H1 (cell line): ENCODE measurements at regions not wholly inside any gene's neighbourhood (a gene's known extent, or its start where the extent isn't known, plus 50 kb on each side); places are given as distances from the start of the nearest gene placed in this dataset.

ENCODE experiments used
- CTCF ChIA-PET: fragments of 300-600 bp; sonication (Branson Sonifier 250); formaldehyde crosslinking; loops from one replicate; lab custom pipeline; 2021; ENCODE audit not compliant: partially characterized antibody; lab: Charles Lee
- POLR2A ChIA-PET: fragments of 300-600 bp; sonication (Branson Sonifier 250); formaldehyde crosslinking; loops from one replicate; lab custom pipeline; 2021; ENCODE audit warnings: inconsistent platforms; ENCODE audit not compliant: partially characterized antibody; lab: Charles Lee
- DNase-seq, 2 experiments: peaks; one replicate each; pipeline versions ENCODE4 v3.0.0 to v3.0.0-alpha.2; 2010 to 2022; ENCODE audit warnings: low spot score in 2 of 2, low read depth in 1 of 2, mixed read lengths in 1 of 2
- FAIRE-seq: peaks from 2 replicates; lab custom pipeline; 2011; peaks lifted over from hg19 to GRCh38; lab: Jason Lieb, UNC
- H2AFZ ChIP-seq: 2 replicates; pipeline ENCODE4 v1.8.1; 2012; ENCODE audit warnings: low read length, inconsistent platforms
- H2AK5ac ChIP-seq: 2 replicates; pipeline ENCODE4 v1.6.1; 2013; ENCODE audit warnings: low read depth, low read length
- H2BK120ac ChIP-seq: replicated peaks from 2 replicates; pipeline ENCODE3; 2013; ENCODE audit warnings: low read depth, low read length, inconsistent platforms
- H2BK12ac ChIP-seq: 2 replicates; pipeline ENCODE4 v1.6.1; 2013; ENCODE audit warnings: low read depth, low read length
- H2BK15ac ChIP-seq: 2 replicates; pipeline ENCODE4 v1.6.1; 2013; ENCODE audit warnings: low read length
- H2BK20ac ChIP-seq: 2 replicates; pipeline ENCODE4 v1.6.1; 2013; ENCODE audit warnings: low read length
- H2BK5ac ChIP-seq: 2 replicates; pipeline ENCODE4 v1.6.1; 2013; ENCODE audit warnings: low read depth, low read length
- H3K14ac ChIP-seq: 2 replicates; pipeline ENCODE4 v1.6.1; 2013; ENCODE audit warnings: inconsistent platforms; ENCODE audit not compliant: insufficient read length
- H3K18ac ChIP-seq: 2 replicates; pipeline ENCODE4 v1.6.1; 2013; ENCODE audit warnings: low read length; ENCODE audit errors: extremely low read depth
- H3K23ac ChIP-seq: 2 replicates; pipeline ENCODE4 v1.6.1; 2013; ENCODE audit warnings: inconsistent platforms; ENCODE audit not compliant: insufficient read length
- H3K23me2 ChIP-seq: 2 replicates; pipeline ENCODE4 v1.6.1; 2013; ENCODE audit warnings: low read depth, low read length
- H3K27ac ChIP-seq: 2 replicates; pipeline ENCODE4 v1.6.1; 2011; ENCODE audit warnings: low read depth, low read length, inconsistent platforms
- H3K27me3 ChIP-seq, 4 experiments: replicated peaks in 1 of 4; 1 replicate in 1 of 4; 2 replicates in 3 of 4; pipeline versions ENCODE4 v1.6.1 to v1.8.1; 2011 to 2013; ENCODE audit warnings: low read length in 3 of 4, mild to moderate bottlenecking in 3 of 4, inconsistent platforms in 2 of 4, mixed read lengths in 2 of 4, moderate library complexity in 1 of 4; ENCODE audit not compliant: control insufficient read depth in 3 of 4, insufficient read depth in 3 of 4; ENCODE audit errors: extremely low read depth in 1 of 4
- H3K36me3 ChIP-seq, 4 experiments: 2 replicates each; pipeline versions ENCODE4 v1.6.1 to v1.8.1; 2011 to 2013; ENCODE audit warnings: mild to moderate bottlenecking in 4 of 4, low read length in 3 of 4, moderate library complexity in 2 of 4, control low read depth in 1 of 4, inconsistent platforms in 1 of 4; ENCODE audit not compliant: insufficient read depth in 4 of 4, control insufficient read depth in 2 of 4
- H3K4ac ChIP-seq: replicated peaks from 2 replicates; pipeline ENCODE3; 2013; ENCODE audit warnings: low read length, low read depth, mixed read lengths, inconsistent platforms; ENCODE audit not compliant: insufficient read length
- H3K4me1 ChIP-seq, 4 experiments: replicated peaks in 1 of 4; 1 replicate in 1 of 4; 2 replicates in 3 of 4; pipeline versions ENCODE4 v1.6.1 to v1.8.1; 2011 to 2013; ENCODE audit warnings: low read length in 3 of 4, inconsistent platforms in 2 of 4, mixed read lengths in 1 of 4; ENCODE audit not compliant: insufficient read depth in 4 of 4, control insufficient read depth in 3 of 4
- H3K4me2 ChIP-seq, 2 experiments: 2 replicates each; pipeline versions ENCODE4 v1.6.1 to v1.8.1; 2011 to 2013; ENCODE audit warnings: low read depth in 2 of 2, low read length in 2 of 2, control low read depth in 1 of 2, inconsistent platforms in 1 of 2, mild to moderate bottlenecking in 1 of 2; ENCODE audit not compliant: insufficient read depth in 1 of 2
- H3K4me3 ChIP-seq, 4 experiments: fragments of 200-600, 300-600 bp in 1 of 4; sonication (generic), shearing (Covaris generic), sonication (Bioruptor Twin) in 1 of 4; 2 replicates each; pipeline versions ENCODE4 v1.5.1 to v1.8.1; 2011 to 2016; ENCODE audit warnings: low read length in 4 of 4, low read depth in 3 of 4, control low read depth in 2 of 4, inconsistent platforms in 2 of 4, mild to moderate bottlenecking in 2 of 4, mixed read lengths in 1 of 4, moderate library complexity in 1 of 4; ENCODE audit not compliant: insufficient read depth in 2 of 4; ENCODE audit errors: extremely low read depth in 1 of 4
- H3K56ac ChIP-seq: replicated peaks from 2 replicates; pipeline ENCODE3; 2013; ENCODE audit warnings: low read depth, mild to moderate bottlenecking, mixed read lengths, low read length, inconsistent platforms; ENCODE audit not compliant: insufficient read length
- H3K79me1 ChIP-seq: 2 replicates; pipeline ENCODE4 v1.6.1; 2013; ENCODE audit warnings: low read depth, low read length, control low read depth
- H3K79me2 ChIP-seq, 2 experiments: 2 replicates each; pipeline versions ENCODE4 v1.6.1 to v1.8.1; 2012 to 2013; ENCODE audit warnings: low read length in 2 of 2, mild to moderate bottlenecking in 2 of 2, inconsistent platforms in 1 of 2; ENCODE audit not compliant: insufficient read depth in 2 of 2, control insufficient read depth in 1 of 2
- H3K9ac ChIP-seq, 4 experiments: replicated peaks in 1 of 4; 1 replicate in 1 of 4; 2 replicates in 3 of 4; pipeline versions ENCODE4 v1.6.1 to v1.8.1; 2011 to 2013; ENCODE audit warnings: low read depth in 3 of 4, low read length in 3 of 4, control low read depth in 2 of 4, mild to moderate bottlenecking in 2 of 4, moderate library complexity in 2 of 4, inconsistent platforms in 1 of 4; ENCODE audit errors: extremely low read depth in 1 of 4
- H3K9me3 ChIP-seq, 2 experiments: 2 replicates each; pipeline versions ENCODE4 v1.6.1 to v1.8.1; 2012 to 2013; ENCODE audit warnings: mild to moderate bottlenecking in 2 of 2, moderate library complexity in 2 of 2, control low read depth in 1 of 2, inconsistent platforms in 1 of 2, low read depth in 1 of 2, low read length in 1 of 2, mixed read lengths in 1 of 2; ENCODE audit not compliant: insufficient read depth in 2 of 2
- H4K20me1 ChIP-seq, 2 experiments: replicated peaks in 1 of 2; 2 replicates each; pipeline versions ENCODE3 to v1.8.1; 2011 to 2013; ENCODE audit warnings: inconsistent platforms in 2 of 2, low read length in 2 of 2, mild to moderate bottlenecking in 1 of 2; ENCODE audit not compliant: insufficient read depth in 2 of 2, control insufficient read depth in 1 of 2
- H4K5ac ChIP-seq: 2 replicates; pipeline ENCODE4 v1.6.1; 2013; ENCODE audit warnings: low read length, low read depth, mixed read lengths, inconsistent platforms; ENCODE audit not compliant: insufficient read length
- H4K8ac ChIP-seq: 2 replicates; pipeline ENCODE4 v1.8.0; 2013; ENCODE audit warnings: mild to moderate bottlenecking, moderate library complexity, low read length, inconsistent platforms; ENCODE audit not compliant: insufficient read depth; ENCODE audit errors: extremely low read depth
- H4K91ac ChIP-seq: replicated peaks from 2 replicates; pipeline ENCODE3; 2013; ENCODE audit warnings: low read length, mixed read lengths, inconsistent platforms; ENCODE audit not compliant: insufficient read length
- BACH1 ChIP-seq: IDR thresholded peaks from 2 replicates; pipeline ENCODE4 v1.6.1; 2012; ENCODE audit warnings: low read length, improper control_type of control experiment
- EGR1 ChIP-seq: IDR thresholded peaks from 2 replicates; pipeline ENCODE4 v1.6.1; 2011; ENCODE audit warnings: low read depth, low read length, borderline replicate concordance
- FOSL1 ChIP-seq: IDR thresholded peaks from 2 replicates; pipeline ENCODE4 v1.6.1; 2011; ENCODE audit warnings: mild to moderate bottlenecking, low read depth, low read length, moderate library complexity; ENCODE audit not compliant: insufficient read depth
- NANOG ChIP-seq: IDR thresholded peaks from 2 replicates; pipeline ENCODE4 v1.6.1; 2011; ENCODE audit warnings: low read length, low read depth, mild to moderate bottlenecking, inconsistent platforms; ENCODE audit not compliant: insufficient read depth, poor library complexity, severe bottlenecking
- POU5F1 ChIP-seq: IDR thresholded peaks from 2 replicates; pipeline ENCODE4 v1.6.1; 2011; ENCODE audit warnings: low read depth, mild to moderate bottlenecking, low read length, moderate library complexity
- RAD21 ChIP-seq, 2 experiments: IDR thresholded peaks in 1 of 2; conservative IDR thresholded peaks in 1 of 2; 2 replicates each; pipeline ENCODE4 v1.6.1; 2011; ENCODE audit warnings: low read depth in 2 of 2, low read length in 2 of 2, improper control_type of control experiment in 1 of 2, inconsistent platforms in 1 of 2, mild to moderate bottlenecking in 1 of 2, moderate library complexity in 1 of 2
- SAP30 ChIP-seq: fragments of 300-600 bp; sonication (generic); IDR thresholded peaks from 2 replicates; pipeline ENCODE4 v1.7.1; 2012; ENCODE audit warnings: low read length, moderate library complexity, mild to moderate bottlenecking, inconsistent platforms; ENCODE audit not compliant: insufficient read depth, insufficient replicate concordance
- SIRT6 ChIP-seq: IDR thresholded peaks from one replicate; pipeline ENCODE4 v1.7.1; 2012; ENCODE audit warnings: low read length, inconsistent platforms
- SRF ChIP-seq: IDR thresholded peaks from 2 replicates; pipeline ENCODE4 v1.6.1; 2011; ENCODE audit warnings: mild to moderate bottlenecking, low read depth, low read length, moderate library complexity
- TAF7 ChIP-seq: optimal IDR thresholded peaks from 2 replicates; pipeline ENCODE3; 2011; ENCODE audit warnings: low read depth, mild to moderate bottlenecking, inconsistent platforms, low read length, moderate library complexity, borderline replicate concordance
- TCF12 ChIP-seq: IDR thresholded peaks from 2 replicates; pipeline ENCODE4 v1.6.1; 2011; ENCODE audit warnings: low read depth, mild to moderate bottlenecking, low read length
- YY1 ChIP-seq: IDR thresholded peaks from 2 replicates; pipeline ENCODE4 v1.6.1; 2011; ENCODE audit warnings: low read depth, mild to moderate bottlenecking, low read length
- WGBS, 2 experiments: shearing (Covaris generic) in 1 of 2; methylation state at CpG; one replicate each; pipeline versions ENCODE4 v1.1.6 to v1.1.7; 2013 to 2015; ENCODE audit warnings: low lambda C conversion rate in 2 of 2, mixed read lengths in 2 of 2, inconsistent platforms in 1 of 2, low coverage in 1 of 2, missing lambda C conversion rate in 1 of 2; ENCODE audit not compliant: insufficient replicate concordance in 2 of 2, insufficient coverage in 1 of 2, insufficient read length in 1 of 2; ENCODE audit errors: extremely low coverage in 1 of 2, missing lambda C conversion rate in 1 of 2; 5-methylcytosine and 5-hydroxymethylcytosine counted together

DNA sequence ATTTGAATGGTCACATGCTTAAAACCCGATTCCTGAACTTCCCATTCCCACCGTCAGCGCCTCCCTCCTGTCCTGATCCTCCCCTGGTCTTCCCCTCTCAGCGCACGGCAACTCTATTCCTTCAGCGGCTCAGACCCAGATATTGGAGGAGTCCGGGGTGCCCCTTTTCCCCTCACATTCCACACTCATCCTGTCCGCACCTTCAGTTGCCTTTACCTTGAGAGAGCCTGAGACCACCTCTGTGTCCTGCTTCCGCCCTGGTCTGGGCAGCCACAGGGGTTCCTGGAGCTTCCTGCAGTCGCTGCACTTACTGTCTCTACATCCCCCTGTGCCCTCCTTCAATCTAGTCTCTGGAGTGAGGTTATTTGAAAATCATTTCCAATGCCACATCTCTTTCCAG lies 193.4 kb downstream of the BCAS1 start:
- Histone ChIP-seq H2BK20ac (peak overlapping the region; percentile 62; the same call in 1 of the 2 replicates), H3K9me3 (no peaks in the 10 kb centered on the region), H4K91ac (peak overlapping the region; percentile 56), H3K79me2 (no peaks in the 10 kb centered on the region), H3K36me3 (no peaks in the 10 kb centered on the region), H3K27ac (no peak overlapping the region), H3K23me2 (no peaks in the 10 kb centered on the region), H3K18ac (peak overlapping the region; percentile 66; the same call in 1 of the 2 replicates), H3K27me3 (no peaks in the 10 kb centered on the region), H3K4ac (no peak overlapping the region), H2BK12ac (peak overlapping the region; percentile 99; the same call in 1 of the 2 replicates), H2AK5ac (0 out of 2 replicates have a peak overlapping the region, but pooled peaks have one; percentile 95), H2BK15ac (peak overlapping the region; percentile 47; the same call in 1 of the 2 replicates), H4K20me1 (no peaks in the 10 kb centered on the region), H3K79me1 (no peaks in the 10 kb centered on the region), H3K23ac (no peak overlapping the region), H2BK5ac (peak overlapping the region; percentile 45; the same call in 1 of the 2 replicates), H2BK120ac (peak overlapping the region; percentile 81), H3K4me3 (no peak overlapping the region), H3K9ac (no peak overlapping the region), H3K4me1 (peaks cover 0 to 12% (median 4%) of the 10 kb centered on the region in 4 experiments; a peak in 5 of 7 replicates), H4K5ac (no peak overlapping the region), H3K4me2 (no peak overlapping the region), H4K8ac (peak overlapping the region; percentile 42), H2AFZ (0 out of 2 replicates have a peak overlapping the region, but pooled peaks have one; percentile 22), H3K14ac (no peak overlapping the region), H3K56ac (no peak overlapping the region)
- FAIRE-seq: no peak
- ChIA-PET POLR2A (interaction anchor here (0.6 to 1.1 kb wide), 3 partner anchors 9 to 138 kb away, joined by 3 to 4 read pairs (median 3); no protein-coding TSS in a partner anchor), CTCF (interaction anchor here (1.7 to 2.5 kb wide), 2 partner anchors 38 to 56 kb away, joined by 3 to 10 read pairs; no protein-coding TSS in a partner anchor)
- TF ChIP-seq SRF: no peak
- TF ChIP-seq FOSL1: no peak
- no peak for TF ChIP-seq SAP30
- no peak for TF ChIP-seq TCF12
- TF ChIP-seq POU5F1: no peak
- no peak for TF ChIP-seq EGR1
- no peak for TF ChIP-seq NANOG
- no peak for TF ChIP-seq RAD21 (IDR thresholded peaks at IDR 0.05 in 1 of 2, conservative IDR thresholded peaks at IDR 0.05 in 1 of 2; ENCODE audit: low read depth in 2 of 2, low read length in 2 of 2)
- no peak for TF ChIP-seq TAF7
- no peak for TF ChIP-seq BACH1
- TF ChIP-seq YY1: no peak
- TF ChIP-seq SIRT6: no peak
- WGBS, 2 experiments: 74% methylated on average over 10 of the region's 10 CpGs; no CpG with 5 or more reads in 1 of the 2 experiments
- no peak for DNase-seq
